ENCODE measurements at regions not wholly inside any gene's neighbourhood (a gene's known extent, or its start where the extent isn't known, plus 50 kb on each side); places are given as distances from the start of the nearest gene placed in this dataset.

DNA sequence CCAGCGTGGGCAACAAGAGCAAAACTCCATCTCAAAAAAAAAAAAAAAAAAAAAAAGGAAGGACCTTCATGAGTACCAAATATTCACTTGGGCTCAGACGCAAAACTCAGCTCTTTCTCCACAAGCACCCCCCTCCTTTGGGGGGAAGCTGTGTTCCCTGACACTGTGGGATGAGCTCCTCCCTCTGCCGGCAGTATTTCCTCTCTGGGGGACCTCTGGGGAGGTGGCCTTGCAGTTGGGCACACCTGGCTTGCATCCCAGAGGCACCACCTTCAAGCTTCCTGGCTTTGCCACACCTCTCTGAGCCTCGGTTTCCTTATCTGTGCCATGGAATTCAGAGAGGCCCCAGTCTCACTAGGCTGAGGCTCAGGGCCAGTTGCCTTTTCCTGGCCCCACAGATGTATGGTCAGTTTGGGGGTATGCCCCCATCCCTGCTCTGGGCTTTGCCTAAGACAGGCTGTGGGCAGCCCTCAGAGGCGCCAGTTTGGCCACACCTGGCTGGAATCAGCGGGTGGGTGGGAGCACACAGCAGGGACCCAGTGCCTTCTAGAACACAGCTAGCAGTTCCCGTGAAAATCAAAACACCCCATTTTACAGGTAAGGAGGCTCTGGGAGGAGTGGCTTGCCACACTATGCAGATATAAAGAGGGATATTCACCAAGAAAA is 157.5 kb upstream of the IER5L start:
- Histone ChIP-seq H3K79me2 (ENCODE audit: low read depth) (no peaks in the 10 kb centered on the region), H3K4me1 (replicated peaks; ENCODE audit: insufficient read depth) (peaks cover 45% of the 10 kb centered on the region), H3K27ac (peak overlapping the region; percentile 25; the same call in 1 of the 2 replicates), H3K36me3 (ENCODE audit: low read depth) (no peaks in the 10 kb centered on the region), H2AFZ (no peak overlapping the region), H3F3A (ENCODE audit: insufficient read depth, low read depth) (peaks cover 37% of the 10 kb centered on the region), H4K20me1 (ENCODE audit: insufficient read depth) (no peaks in the 10 kb centered on the region), H3K4me3 (no peak overlapping the region), H3K9me3 (ENCODE audit: insufficient read depth, low read depth) (peaks cover 7% of the 10 kb centered on the region), H3K4me2 (peak overlapping the region; percentile 72), H3K9me2 (ENCODE audit: insufficient read depth) (no peaks in the 10 kb centered on the region), H3K27me3 (ENCODE audit: insufficient read depth, low read depth) (no peaks in the 10 kb centered on the region)
- no peak for TF ChIP-seq EZH2 (IDR thresholded peaks at IDR 0.05; ENCODE audit: low read depth)
- TF ChIP-seq, protein P1, sequence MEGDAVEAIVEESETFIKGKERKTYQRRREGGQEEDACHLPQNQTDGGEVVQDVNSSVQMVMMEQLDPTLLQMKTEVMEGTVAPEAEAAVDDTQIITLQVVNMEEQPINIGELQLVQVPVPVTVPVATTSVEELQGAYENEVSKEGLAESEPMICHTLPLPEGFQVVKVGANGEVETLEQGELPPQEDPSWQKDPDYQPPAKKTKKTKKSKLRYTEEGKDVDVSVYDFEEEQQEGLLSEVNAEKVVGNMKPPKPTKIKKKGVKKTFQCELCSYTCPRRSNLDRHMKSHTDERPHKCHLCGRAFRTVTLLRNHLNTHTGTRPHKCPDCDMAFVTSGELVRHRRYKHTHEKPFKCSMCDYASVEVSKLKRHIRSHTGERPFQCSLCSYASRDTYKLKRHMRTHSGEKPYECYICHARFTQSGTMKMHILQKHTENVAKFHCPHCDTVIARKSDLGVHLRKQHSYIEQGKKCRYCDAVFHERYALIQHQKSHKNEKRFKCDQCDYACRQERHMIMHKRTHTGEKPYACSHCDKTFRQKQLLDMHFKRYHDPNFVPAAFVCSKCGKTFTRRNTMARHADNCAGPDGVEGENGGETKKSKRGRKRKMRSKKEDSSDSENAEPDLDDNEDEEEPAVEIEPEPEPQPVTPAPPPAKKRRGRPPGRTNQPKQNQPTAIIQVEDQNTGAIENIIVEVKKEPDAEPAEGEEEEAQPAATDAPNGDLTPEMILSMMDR (conservative IDR thresholded peaks at IDR 0.05), result no peak
- peak in 1 of 2 experiments; percentile 43 for DNase-seq
- intact Hi-C loops (cut with micrococcal nuclease; ENCODE audit: unreplicated experiment), result no loop called here
- POLR2A ChIA-PET (ENCODE audit: unreplicated experiment), result interaction anchor here (0.5 to 2.0 kb wide), 6 partner anchors 52 to 1884 kb away, joined by 3 to 20 read pairs (median 6); partner anchors contain the start of genes IER5L and LRSAM1
- CTCF ChIA-PET, result interaction anchor here (0.7 to 1.3 kb wide), 9 partner anchors 42 to 271 kb away, joined by 3 to 17 read pairs (median 6); no protein-coding TSS in a partner anchor
- BruUV-seq (replicated peaks), result no TSS peak

GRCh38 chr9:129334105-129334935 is 156.3 kb upstream of the IER5L start:
- Histone ChIP-seq H3K27ac (peak overlapping the region; percentile 94), H4K20me1 (ENCODE audit: insufficient read depth) (no peaks in the 10 kb centered on the region), H3K4me2 (peak overlapping the region; percentile 80), H3K36me3 (ENCODE audit: low read depth) (no peaks in the 10 kb centered on the region), H3K4me3 (peak overlapping the region; percentile 43; the same call in 1 of the 2 replicates), H3F3A (ENCODE audit: insufficient read depth, low read depth) (peaks cover 37% of the 10 kb centered on the region), H3K9me3 (ENCODE audit: insufficient read depth, low read depth) (peaks cover 12% of the 10 kb centered on the region), H3K9me2 (ENCODE audit: insufficient read depth) (no peaks in the 10 kb centered on the region), H2AFZ (peak overlapping the region; percentile 65), H3K4me1 (replicated peaks; ENCODE audit: insufficient read depth) (peaks cover 45% of the 10 kb centered on the region), H3K27me3 (ENCODE audit: insufficient read depth, low read depth) (no peaks in the 10 kb centered on the region), H3K79me2 (ENCODE audit: low read depth) (no peaks in the 10 kb centered on the region)
- TSS peak; percentile 62 for BruUV-seq (replicated peaks)
- ChIA-PET CTCF (interaction anchor here (0.6 to 1.3 kb wide), 6 partner anchors 16 to 272 kb away, joined by 3 to 17 read pairs (median 3); partner anchors contain the start of gene IER5L), POLR2A (ENCODE audit: unreplicated experiment) (interaction anchor here (0.6 to 2.0 kb wide), 12 partner anchors 48 to 1058 kb away, joined by 3 to 17 read pairs (median 5); partner anchors contain the start of genes IER5L and SWI5)
- intact Hi-C loops (cut with micrococcal nuclease; ENCODE audit: unreplicated experiment), result loop anchor here (1.0 kb wide), 7 partner anchors 49 to 273 kb away; no protein-coding TSS in a partner anchor
- peak; percentile 98 to 99 for DNase-seq
- no peak for TF ChIP-seq EZH2 (IDR thresholded peaks at IDR 0.05; ENCODE audit: low read depth)
- TF ChIP-seq, protein P1 (conservative IDR thresholded peaks at IDR 0.05), result no peak; the same call in 1 of the 2 replicates

DNA sequence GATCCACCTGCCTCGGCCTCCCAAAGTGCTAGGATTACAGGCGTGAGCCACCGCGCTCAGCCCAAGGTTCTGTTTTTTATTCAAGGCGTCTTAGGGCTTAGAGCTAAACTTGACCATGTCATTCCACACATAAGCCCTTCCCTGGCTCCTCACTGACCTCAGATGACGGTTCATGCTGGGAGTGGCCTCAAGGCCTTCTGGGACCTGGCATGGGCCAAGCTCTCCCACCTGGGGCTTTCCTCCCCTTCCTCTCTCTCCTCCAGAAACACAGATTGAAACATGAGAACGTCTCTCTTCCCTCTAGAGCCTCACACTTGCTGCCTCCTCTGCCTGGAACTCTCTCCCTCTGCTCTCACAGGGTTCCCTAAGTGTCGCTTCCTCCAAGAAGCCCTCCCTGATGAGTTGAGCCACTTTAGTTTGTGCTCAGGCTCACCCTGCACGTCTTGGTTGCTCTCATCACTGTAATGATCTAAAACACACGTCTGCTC is 155.6 kb upstream of the IER5L start:
- Histone ChIP-seq H3K4me3 (peak overlapping the region; percentile 43; the same call in 1 of the 2 replicates), H3K27ac (peak overlapping the region; percentile 94), H3K4me2 (peak overlapping the region; percentile 80), H3K79me2 (ENCODE audit: low read depth) (no peaks in the 10 kb centered on the region), H2AFZ (peak overlapping the region; percentile 65), H3K27me3 (ENCODE audit: insufficient read depth, low read depth) (no peaks in the 10 kb centered on the region), H3K4me1 (replicated peaks; ENCODE audit: insufficient read depth) (peaks cover 45% of the 10 kb centered on the region), H3F3A (ENCODE audit: insufficient read depth, low read depth) (peaks cover 33% of the 10 kb centered on the region), H3K9me2 (ENCODE audit: insufficient read depth) (no peaks in the 10 kb centered on the region), H3K9me3 (ENCODE audit: insufficient read depth, low read depth) (peaks cover 12% of the 10 kb centered on the region), H3K36me3 (ENCODE audit: low read depth) (no peaks in the 10 kb centered on the region), H4K20me1 (ENCODE audit: insufficient read depth) (no peaks in the 10 kb centered on the region)
- TF ChIP-seq, protein P1 (conservative IDR thresholded peaks at IDR 0.05), result no peak
- TF ChIP-seq EZH2 (IDR thresholded peaks at IDR 0.05; ENCODE audit: low read depth), result no peak
- intact Hi-C loops (cut with micrococcal nuclease; ENCODE audit: unreplicated experiment), result loop anchor here (1.0 kb wide), 7 partner anchors 50 to 274 kb away; no protein-coding TSS in a partner anchor
- peak; percentile 89 to 93 for DNase-seq
- ChIA-PET POLR2A (ENCODE audit: unreplicated experiment) (interaction anchor here (0.6 to 2.0 kb wide), 12 partner anchors 49 to 1057 kb away, joined by 3 to 17 read pairs (median 5); partner anchors contain the start of genes IER5L and SWI5), CTCF (interaction anchor here (0.6 to 1.3 kb wide), 2 partner anchors 17 to 155 kb away, joined by 3 read pairs; partner anchors contain the start of gene IER5L)
- BruUV-seq (replicated peaks), result TSS peak; percentile 78
